KMS-11 (cell line): ENCODE measurements at regions not wholly inside any gene's neighbourhood (a gene's known extent, or its start where the extent isn't known, plus 50 kb on each side); places are given as distances from the start of the nearest gene placed in this dataset.

Experiments
- H2AFZ ChIP-seq: fragments of 200-600 bp; sonication (generic); 2 replicates; pipeline ENCODE4 v1.6.1; 2016; ENCODE audit warnings: antibody characterized with exemption, mixed run types, low read depth
- H3K27ac ChIP-seq: fragments of 200-600 bp; sonication (generic); 2 replicates; pipeline ENCODE4 v1.6.1; 2016; ENCODE audit warnings: mild to moderate bottlenecking, mixed run types
- H3K27me3 ChIP-seq: fragments of 200-600 bp; sonication (generic); 2 replicates; pipeline ENCODE4 v1.6.1; 2017; ENCODE audit warnings: mild to moderate bottlenecking, low read depth, mixed run types, moderate library complexity; ENCODE audit not compliant: insufficient read depth
- H3K36me3 ChIP-seq: fragments of 200-600 bp; sonication (generic); 2 replicates; pipeline ENCODE4 v1.6.1; 2017; ENCODE audit warnings: mild to moderate bottlenecking, mixed run types; ENCODE audit not compliant: insufficient read depth
- H3K4me1 ChIP-seq: fragments of 200-600 bp; sonication (generic); 2 replicates; pipeline ENCODE4 v1.6.1; 2016; ENCODE audit warnings: mild to moderate bottlenecking, low read depth, mixed run types; ENCODE audit not compliant: poor library complexity, severe bottlenecking
- H3K4me2 ChIP-seq: fragments of 200-600 bp; sonication (generic); 2 replicates; pipeline ENCODE4 v1.7.0; 2016; ENCODE audit warnings: mild to moderate bottlenecking, mixed run types
- H3K4me3 ChIP-seq: fragments of 200-600 bp; sonication (generic); IDR thresholded peaks from 2 replicates; pipeline ENCODE4 v1.6.1; 2017; ENCODE audit warnings: low read depth, low read length, mixed read lengths; ENCODE audit not compliant: insufficient read depth
- H3K79me2 ChIP-seq: fragments of 200-600 bp; sonication (generic); 2 replicates; pipeline ENCODE4 v1.6.1; 2016; ENCODE audit warnings: low read depth, mixed run types; ENCODE audit not compliant: insufficient read depth
- H3K9ac ChIP-seq: fragments of 200-600 bp; sonication (generic); 2 replicates; pipeline ENCODE4 v1.6.1; 2016; ENCODE audit warnings: mild to moderate bottlenecking, mixed run types
- H4K20me1 ChIP-seq: fragments of 200-600 bp; sonication (generic); 2 replicates; pipeline ENCODE4 v1.6.1; 2016; ENCODE audit warnings: mild to moderate bottlenecking, mixed run types; ENCODE audit not compliant: insufficient read depth
- CTCF ChIP-seq: fragments of 200-600 bp; sonication (generic); conservative IDR thresholded peaks from 2 replicates; pipeline ENCODE4 v1.6.1; 2017; ENCODE audit warnings: low read depth, mild to moderate bottlenecking, antibody characterized with exemption, low read length, moderate library complexity, mixed read lengths

- H3K4me3 ChIP-seq, result no peak overlapping the region
- TF ChIP-seq CTCF, result no peak
- H4K20me1 ChIP-seq, result no peaks in the 10 kb centered on the region
- H3K9ac ChIP-seq, result no peak overlapping the region
- H3K36me3 ChIP-seq, result no peaks in the 10 kb centered on the region
- H3K27me3 ChIP-seq, result no peaks in the 10 kb centered on the region
- H3K4me1 ChIP-seq, result no peaks in the 10 kb centered on the region
- no peak overlapping the region for H3K4me2 ChIP-seq
- no peaks in the 10 kb centered on the region for H3K79me2 ChIP-seq
- H3K27ac ChIP-seq, result no peak overlapping the region
- no peak overlapping the region for H2AFZ ChIP-seq
Observed at GRCh38 chr2:217340899-217341298, 481.0 kb upstream of the TNP1 start.

GRCh38 chr2:217340176-217340575 lies 480.3 kb upstream of the TNP1 start:
- Histone ChIP-seq H3K79me2 (no peaks in the 10 kb centered on the region), H2AFZ (no peak overlapping the region), H3K4me3 (no peak overlapping the region), H3K36me3 (no peaks in the 10 kb centered on the region), H3K4me2 (no peak overlapping the region), H3K4me1 (no peaks in the 10 kb centered on the region), H3K27ac (no peak overlapping the region), H4K20me1 (no peaks in the 10 kb centered on the region), H3K9ac (no peak overlapping the region), H3K27me3 (no peaks in the 10 kb centered on the region)
- TF ChIP-seq CTCF, result no peak

GRCh38 chr2:217339753-217340152 lies 479.9 kb upstream of the TNP1 start:
- H3K4me1 ChIP-seq, result no peaks in the 10 kb centered on the region
- H3K27ac ChIP-seq, result no peak overlapping the region
- no peak overlapping the region for H3K9ac ChIP-seq
- no peak overlapping the region for H3K4me3 ChIP-seq
- H2AFZ ChIP-seq, result no peak overlapping the region
- H3K36me3 ChIP-seq, result no peaks in the 10 kb centered on the region
- no peak for TF ChIP-seq CTCF
- H3K79me2 ChIP-seq, result no peaks in the 10 kb centered on the region
- H3K27me3 ChIP-seq, result no peaks in the 10 kb centered on the region
- H3K4me2 ChIP-seq, result no peak overlapping the region
- H4K20me1 ChIP-seq, result no peaks in the 10 kb centered on the region

- no peak overlapping the region for H3K27ac ChIP-seq
- H3K9ac ChIP-seq, result no peak overlapping the region
- no peaks in the 10 kb centered on the region for H3K79me2 ChIP-seq
- H3K4me1 ChIP-seq, result no peaks in the 10 kb centered on the region
- H3K36me3 ChIP-seq, result no peaks in the 10 kb centered on the region
- H4K20me1 ChIP-seq, result no peaks in the 10 kb centered on the region
- TF ChIP-seq CTCF, result no peak
- no peak overlapping the region for H3K4me2 ChIP-seq
- H2AFZ ChIP-seq, result no peak overlapping the region
- no peaks in the 10 kb centered on the region for H3K27me3 ChIP-seq
- H3K4me3 ChIP-seq, result no peak overlapping the region
Observed at GRCh38 chr2:217338306-217338916, 478.5 kb upstream of the TNP1 start.
